Vagina (tissue), 2 donors: ENCODE measurements at regions not wholly inside any gene's neighbourhood (a gene's known extent, or its start where the extent isn't known, plus 50 kb on each side); places are given as distances from the start of the nearest gene placed in this dataset.

Source experiments
- CTCF ChIP-seq, 3 experiments: fragments of 450-650 bp in 2 of 3; fragments of 200-600 bp in 1 of 3; sonication (generic) in 1 of 3; IDR thresholded peaks; one replicate each; pipeline ENCODE4 v1.5.1; 2017 to 2019; ENCODE audit warnings: antibody characterized with exemption in 3 of 3, mild to moderate bottlenecking in 2 of 3, moderate library complexity in 2 of 3
- POLR2AphosphoS5 ChIP-seq, 2 donors: sonication (generic); formaldehyde crosslinking; IDR thresholded peaks; one replicate each; pipeline ENCODE4 v1.9.0; 2017; ENCODE audit warnings: antibody characterized with exemption in 2 of 2, mild to moderate bottlenecking in 2 of 2, low read depth in 1 of 2; ENCODE audit not compliant: insufficient read depth in 1 of 2

DNA sequence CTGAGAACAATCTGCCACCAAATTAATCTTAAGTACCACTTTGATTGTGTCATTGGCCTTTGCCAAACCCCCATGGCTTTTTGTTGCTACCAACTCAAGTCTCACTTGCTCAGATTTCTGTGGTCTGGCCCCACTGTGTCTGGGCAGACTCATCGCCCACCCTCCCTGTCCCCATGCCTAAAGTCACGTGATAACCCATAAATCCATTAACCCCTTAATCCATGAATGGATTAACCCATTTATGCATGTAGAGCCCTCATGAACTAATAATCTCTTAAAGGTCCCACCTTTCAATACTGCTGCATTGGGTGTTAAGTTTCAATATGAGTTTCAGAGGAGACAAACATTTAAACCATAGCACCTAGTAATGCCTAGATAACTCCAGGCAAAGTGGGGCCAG lies 78.5 kb upstream of the BLTP1 start:
- TF ChIP-seq CTCF (IDR thresholded peaks at IDR 0.05) (no peak), POLR2AphosphoS5 (IDR thresholded peaks at IDR 0.05; ENCODE audit: insufficient read depth in 1 of 2, low read depth in 1 of 2) (no peak)
